ENCODE measurements at regions not wholly inside any gene's neighbourhood (a gene's known extent, or its start where the extent isn't known, plus 50 kb on each side); places are given as distances from the start of the nearest gene placed in this dataset.

GRCh38 chr5:12330993-12331588, 426.8 kb upstream of the CTNND2 start:
- no peak for TF ChIP-seq POLR2A (IDR thresholded peaks at IDR 0.05)
- TF ChIP-seq, protein P1, sequence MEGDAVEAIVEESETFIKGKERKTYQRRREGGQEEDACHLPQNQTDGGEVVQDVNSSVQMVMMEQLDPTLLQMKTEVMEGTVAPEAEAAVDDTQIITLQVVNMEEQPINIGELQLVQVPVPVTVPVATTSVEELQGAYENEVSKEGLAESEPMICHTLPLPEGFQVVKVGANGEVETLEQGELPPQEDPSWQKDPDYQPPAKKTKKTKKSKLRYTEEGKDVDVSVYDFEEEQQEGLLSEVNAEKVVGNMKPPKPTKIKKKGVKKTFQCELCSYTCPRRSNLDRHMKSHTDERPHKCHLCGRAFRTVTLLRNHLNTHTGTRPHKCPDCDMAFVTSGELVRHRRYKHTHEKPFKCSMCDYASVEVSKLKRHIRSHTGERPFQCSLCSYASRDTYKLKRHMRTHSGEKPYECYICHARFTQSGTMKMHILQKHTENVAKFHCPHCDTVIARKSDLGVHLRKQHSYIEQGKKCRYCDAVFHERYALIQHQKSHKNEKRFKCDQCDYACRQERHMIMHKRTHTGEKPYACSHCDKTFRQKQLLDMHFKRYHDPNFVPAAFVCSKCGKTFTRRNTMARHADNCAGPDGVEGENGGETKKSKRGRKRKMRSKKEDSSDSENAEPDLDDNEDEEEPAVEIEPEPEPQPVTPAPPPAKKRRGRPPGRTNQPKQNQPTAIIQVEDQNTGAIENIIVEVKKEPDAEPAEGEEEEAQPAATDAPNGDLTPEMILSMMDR (IDR thresholded peaks at IDR 0.05 in 8 of 11, conservative IDR thresholded peaks at IDR 0.05 in 3 of 11): no peak
